K562 (cell line): ENCODE measurements at regions not wholly inside any gene's neighbourhood (a gene's known extent, or its start where the extent isn't known, plus 50 kb on each side); places are given as distances from the start of the nearest gene placed in this dataset.

Experiments
- ATAC-seq: fragments of 200-7000 bp; cut with Tn5 transposase; 3 replicates; pipeline ENCODE4 v1.9.1; 2020; ENCODE audit warnings: moderate library complexity
- BruUV-seq: library from RNA; stranded (reverse); fragments of 400-500 nt; replicated peaks from 2 replicates; lab custom pipeline; 2021; lab: Mats Ljungman, UMichigan
- CTCF ChIA-PET: fragments of 300-600 bp; formaldehyde crosslinking; extraction: SDS; loops from one replicate; lab custom pipeline; 2021; ENCODE audit warnings: low intra/inter-chr PET ratio; lab: Yijun Ruan, JAX
- POLR2A ChIA-PET: fragments of 300-600, 350-650 bp; sonication (Branson Sonifier 250); formaldehyde crosslinking; extraction: SDS; loops from one replicate; lab custom pipeline; 2021; ENCODE audit warnings: antibody characterized with exemption, inconsistent platforms; lab: Yijun Ruan, JAX
- DNase-seq, 4 experiments: peaks; one replicate each; pipeline versions ENCODE4 v3.0.0 to v3.0.0-alpha.2; 2011 to 2018; ENCODE audit warnings: low spot score in 3 of 4, mixed read lengths in 3 of 4; ENCODE audit errors: extremely low read depth in 1 of 4
- FAIRE-seq: peaks from 2 replicates; lab custom pipeline; 2011; peaks lifted over from hg19 to GRCh38; lab: Jason Lieb, UNC
- H2AFZ ChIP-seq: 2 replicates; pipeline ENCODE4 v1.6.0; 2011; ENCODE audit warnings: low read depth, low read length, control low read depth, inconsistent platforms
- H3K27ac ChIP-seq: fragments of 200-600 bp; 3 replicates; pipeline ENCODE4 v1.8.0; 2011; ENCODE audit warnings: low read depth, mild to moderate bottlenecking, control low read depth, inconsistent platforms, low read length, moderate library complexity, mixed read lengths; ENCODE audit errors: extremely low read depth
- H3K27me3 ChIP-seq, 2 experiments: fragments of 300-600 bp in 1 of 2; 2 replicates in 1 of 2; 3 replicates in 1 of 2; pipeline versions ENCODE4 v1.6.0 to v1.8.0; 2011; ENCODE audit warnings: inconsistent platforms in 2 of 2, low read length in 2 of 2, mild to moderate bottlenecking in 1 of 2, mixed read lengths in 1 of 2, moderate library complexity in 1 of 2; ENCODE audit not compliant: control insufficient read depth in 2 of 2, insufficient read depth in 2 of 2
- H3K36me3 ChIP-seq: fragments of 300-600 bp; 3 replicates; pipeline ENCODE4 v1.8.0; 2011; ENCODE audit warnings: mild to moderate bottlenecking, low read length, inconsistent platforms; ENCODE audit not compliant: control insufficient read depth, insufficient read depth
- H3K4me1 ChIP-seq, 2 experiments: fragments of 200-600 bp in 1 of 2; replicated peaks in 1 of 2; 2 replicates in 1 of 2; 3 replicates in 1 of 2; pipeline versions ENCODE4 v1.5.1 to v1.8.0; 2011; ENCODE audit warnings: inconsistent platforms in 2 of 2, low read length in 2 of 2, mild to moderate bottlenecking in 1 of 2, mixed read lengths in 1 of 2, moderate library complexity in 1 of 2; ENCODE audit not compliant: control insufficient read depth in 2 of 2, insufficient read depth in 2 of 2
- H3K4me2 ChIP-seq: 2 replicates; pipeline ENCODE4 v1.6.1; 2011; ENCODE audit warnings: low read length, control low read depth, inconsistent platforms, mixed read lengths; ENCODE audit not compliant: insufficient read depth
- H3K4me3 ChIP-seq: fragments of 200-600 bp; sonication (generic), shearing (Covaris generic); 2 replicates; pipeline ENCODE4 v1.5.1; 2016; ENCODE audit warnings: control low read depth, inconsistent platforms
- H3K79me2 ChIP-seq: fragments of 200-600 bp; 3 replicates; pipeline ENCODE4 v1.8.0; 2011; ENCODE audit warnings: low read length, inconsistent platforms; ENCODE audit not compliant: control insufficient read depth, insufficient read depth
- H3K9ac ChIP-seq, 2 experiments: 2 replicates each; pipeline versions ENCODE4 v1.6.0 to v1.6.1; 2011; ENCODE audit warnings: low read depth in 2 of 2, low read length in 2 of 2, control low read depth in 1 of 2, inconsistent platforms in 1 of 2, mild to moderate bottlenecking in 1 of 2, mixed read lengths in 1 of 2; ENCODE audit not compliant: insufficient read depth in 1 of 2
- H3K9me1 ChIP-seq: one replicate; pipeline ENCODE4 v1.6.0; 2011; ENCODE audit warnings: inconsistent platforms, mild to moderate bottlenecking, low read length, moderate library complexity; ENCODE audit not compliant: control insufficient read depth, insufficient read depth
- H3K9me3 ChIP-seq: replicated peaks from 2 replicates; pipeline ENCODE4 v1.5.1; 2011; ENCODE audit warnings: low read depth, low read length, inconsistent platforms; ENCODE audit not compliant: control insufficient read depth, insufficient read depth
- H4K20me1 ChIP-seq: replicated peaks from 2 replicates; pipeline ENCODE4 v1.6.1; 2011; ENCODE audit warnings: low read length, inconsistent platforms, mixed read lengths; ENCODE audit not compliant: control insufficient read depth, insufficient read depth
- BCL6 ChIP-seq: fragments of 250-450 bp; sonication (Bioruptor Pico); IDR thresholded peaks from 2 replicates; pipeline ENCODE4 v1.4.0; 2020
- ELF1 ChIP-seq: fragments of 200-800 bp; sonication (Bioruptor generic); IDR thresholded peaks from 2 replicates; pipeline ENCODE4 v1.6.1; 2016; ENCODE audit warnings: missing genetic modification characterization, missing compliant biosample characterization
- ETV1 ChIP-seq: fragments of 450-650 bp; conservative IDR thresholded peaks from 2 replicates; pipeline ENCODE4 v1.6.1; 2016; ENCODE audit warnings: missing genetic modification characterization, control low read depth, low read depth, missing compliant biosample characterization
- KLF13 ChIP-seq: fragments of 450-650 bp; IDR thresholded peaks from 2 replicates; pipeline ENCODE4 v1.6.1; 2016; ENCODE audit warnings: missing genetic modification characterization, low read depth, mild to moderate bottlenecking, missing compliant biosample characterization, moderate library complexity, borderline replicate concordance
- MED1 ChIP-seq: sonication (generic); formaldehyde crosslinking; IDR thresholded peaks from 2 replicates; pipeline ENCODE4 v1.8.1; 2023; ENCODE audit warnings: missing genetic modification reagents, borderline replicate concordance
- PCBP1 ChIP-seq: fragments of 200-400 bp; formaldehyde crosslinking; IDR thresholded peaks from 2 replicates; pipeline ENCODE4 v1.6.1; 2018; ENCODE audit warnings: mild to moderate bottlenecking, low read depth, low read length; ENCODE audit not compliant: poor library complexity, severe bottlenecking
- PCBP2 ChIP-seq: fragments of 200-400 bp; formaldehyde crosslinking; IDR thresholded peaks from 2 replicates; pipeline ENCODE4 v1.6.1; 2018; ENCODE audit warnings: low read length, low read depth, mild to moderate bottlenecking, moderate library complexity; ENCODE audit not compliant: poor library complexity, severe bottlenecking
- POLR2AphosphoS5 ChIP-seq: IDR thresholded peaks from 2 replicates; pipeline ENCODE4 v1.6.1; 2011; ENCODE audit warnings: mild to moderate bottlenecking, low read depth, low read length, moderate library complexity; ENCODE audit not compliant: control insufficient read depth, insufficient read depth
- RFX5 ChIP-seq: IDR thresholded peaks from 2 replicates; pipeline ENCODE4 v1.6.1; 2011; ENCODE audit warnings: low read depth, mild to moderate bottlenecking, improper control_type of control experiment, low read length
- RUNX1 ChIP-seq: sonication (generic); IDR thresholded peaks from 2 replicates; pipeline ENCODE4 v1.6.1; 2016; ENCODE audit warnings: antibody characterized with exemption, low read depth
- SIN3B ChIP-seq: fragments of 450-650 bp; IDR thresholded peaks from 2 replicates; pipeline ENCODE4 v1.6.1; 2017; ENCODE audit warnings: low read depth, mild to moderate bottlenecking, moderate library complexity
- SRSF9 ChIP-seq: fragments of 200-400 bp; formaldehyde crosslinking; IDR thresholded peaks from 2 replicates; pipeline ENCODE4 v1.6.1; 2017; ENCODE audit warnings: low read depth, low read length, borderline replicate concordance
- THAP12 ChIP-seq: fragments of 250-450 bp; sonication (Bioruptor Pico); IDR thresholded peaks from 2 replicates; pipeline ENCODE4 v1.9.0; 2021; ENCODE audit warnings: mild to moderate bottlenecking, inconsistent platforms
- ZBED1 ChIP-seq: IDR thresholded peaks from 2 replicates; pipeline ENCODE4 v1.6.1; 2014
- ZBTB17 ChIP-seq: fragments of 450-650 bp; formaldehyde crosslinking; IDR thresholded peaks from 2 replicates; pipeline ENCODE4 v1.4.0; 2020; ENCODE audit warnings: mild to moderate bottlenecking
- ZNF232 ChIP-seq: sonication (generic); formaldehyde crosslinking; IDR thresholded peaks from 2 replicates; pipeline ENCODE4 v1.8.0; 2022; ENCODE audit warnings: mild to moderate bottlenecking, missing genetic modification reagents
- ZNF274 ChIP-seq: IDR thresholded peaks from 2 replicates; pipeline ENCODE4 v1.6.1; 2011; ENCODE audit warnings: low read depth, mild to moderate bottlenecking, low read length, moderate library complexity, borderline replicate concordance
- ZNF551 ChIP-seq: fragments of 250-450 bp; sonication (Bioruptor Pico); IDR thresholded peaks from 2 replicates; pipeline ENCODE4 v1.5.0; 2021; ENCODE audit warnings: mild to moderate bottlenecking, moderate library complexity
- WGBS: fragments of 100-300 bp; shearing (Covaris generic); methylation state at CpG from one replicate; pipeline ENCODE4 v1.1.6; 2016; ENCODE audit warnings: low coverage, mixed read lengths; ENCODE audit not compliant: insufficient coverage; ENCODE audit errors: missing lambda C conversion rate; 5-methylcytosine and 5-hydroxymethylcytosine counted together
- in situ Hi-C: fragments of 300-500 bp; cut with MboI; formaldehyde crosslinking; loops from 4 replicates; pipeline ENCODE4 v1.15.0; 2018; ENCODE audit warnings: inconsistent platforms, mixed read lengths
- intact Hi-C: fragments of 100-400 bp; cut with micrococcal nuclease; formaldehyde crosslinking; loops from 2 replicates; pipeline ENCODE4 v1.14.2; 2022
- TF ChIP-seq, protein P1 (sequence below): fragments of 450-650 bp; IDR thresholded peaks from 2 replicates; pipeline ENCODE4 v1.6.1; 2016

- intact Hi-C loops (no loop called here), in situ Hi-C loops (no loop called here)
- no peaks in the 10 kb centered on the region for H3K9me1 ChIP-seq
- ChIA-PET CTCF (no interaction called here), POLR2A (no interaction called here)
- FAIRE-seq, result no peak
- no peaks in the 10 kb centered on the region for H3K36me3 ChIP-seq
- ATAC-seq, result no peak
- H3K4me3 ChIP-seq, result no peak overlapping the region
- no peak overlapping the region for H3K9ac ChIP-seq
- H3K4me2 ChIP-seq, result no peak overlapping the region
- no peak for TF ChIP-seq MED1 (CRISPR knock-in tag)
- no peak for TF ChIP-seq ZBED1
- TF ChIP-seq PCBP2, result no peak
- TF ChIP-seq RFX5, result no peak
- TF ChIP-seq SIN3B, result no peak
- TF ChIP-seq, protein P1, sequence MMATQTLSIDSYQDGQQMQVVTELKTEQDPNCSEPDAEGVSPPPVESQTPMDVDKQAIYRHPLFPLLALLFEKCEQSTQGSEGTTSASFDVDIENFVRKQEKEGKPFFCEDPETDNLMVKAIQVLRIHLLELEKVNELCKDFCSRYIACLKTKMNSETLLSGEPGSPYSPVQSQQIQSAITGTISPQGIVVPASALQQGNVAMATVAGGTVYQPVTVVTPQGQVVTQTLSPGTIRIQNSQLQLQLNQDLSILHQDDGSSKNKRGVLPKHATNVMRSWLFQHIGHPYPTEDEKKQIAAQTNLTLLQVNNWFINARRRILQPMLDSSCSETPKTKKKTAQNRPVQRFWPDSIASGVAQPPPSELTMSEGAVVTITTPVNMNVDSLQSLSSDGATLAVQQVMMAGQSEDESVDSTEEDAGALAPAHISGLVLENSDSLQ, result no peak
- no peak for TF ChIP-seq ZBTB17 (CRISPR knock-in tag)
- TF ChIP-seq KLF13 (tag), result no peak
- TF ChIP-seq ZNF232, result no peak
- TF ChIP-seq BCL6 (CRISPR knock-in tag), result no peak
- TF ChIP-seq RUNX1, result no peak
- no peak for TF ChIP-seq THAP12 (CRISPR knock-in tag)
- TF ChIP-seq ELF1 (tag), result no peak
- TF ChIP-seq POLR2AphosphoS5, result no peak
- TF ChIP-seq PCBP1, result no peak
- no peak for TF ChIP-seq ETV1 (tag)
- no peak for TF ChIP-seq ZNF551 (CRISPR knock-in tag)
- TF ChIP-seq SRSF9, result no peak
- TF ChIP-seq ZNF274, result no peak
- H3K27me3 ChIP-seq, result no peaks in the 10 kb centered on the region
- no peaks in the 10 kb centered on the region for H4K20me1 ChIP-seq
- H2AFZ ChIP-seq, result no peak overlapping the region
- no peaks in the 10 kb centered on the region for H3K4me1 ChIP-seq
- no peaks in the 10 kb centered on the region for H3K9me3 ChIP-seq
- BruUV-seq, result no TSS peak
- H3K27ac ChIP-seq, result no peak overlapping the region
- DNase-seq, result no peak
- 14% methylated on average over 2 of the region's 2 CpGs for WGBS
- no peaks in the 10 kb centered on the region for H3K79me2 ChIP-seq
Observed at GRCh38 chr5:124979251-124979650, 232.8 kb upstream of the ZNF608 start.
